Suprapubic skin (tissue), 4 donors: ENCODE measurements at regions not wholly inside any gene's neighbourhood (a gene's known extent, or its start where the extent isn't known, plus 50 kb on each side); places are given as distances from the start of the nearest gene placed in this dataset.

Experiments
- DNase-seq, 2 donors: peaks; one replicate each; pipeline ENCODE4 v3.0.0-alpha.2; 2019; ENCODE audit warnings: low spot score in 2 of 2
- H3K27ac ChIP-seq: fragments of 200-600 bp; sonication (generic); one replicate; pipeline ENCODE4 v1.5.1; 2019
- H3K27me3 ChIP-seq: fragments of 200-600 bp; sonication (generic); one replicate; pipeline ENCODE4 v1.5.1; 2019
- H3K36me3 ChIP-seq: fragments of 200-600 bp; sonication (generic); one replicate; pipeline ENCODE4 v1.5.1; 2019
- H3K4me1 ChIP-seq: fragments of 200-600 bp; sonication (generic); one replicate; pipeline ENCODE4 v1.5.1; 2019
- H3K4me3 ChIP-seq: fragments of 200-600 bp; sonication (generic); one replicate; pipeline ENCODE4 v1.5.1; 2019; ENCODE audit warnings: mild to moderate bottlenecking
- H3K9me3 ChIP-seq: fragments of 200-600 bp; sonication (generic); one replicate; pipeline ENCODE4 v1.5.1; 2019
- CTCF ChIP-seq, 2 donors: fragments of 200-600 bp in 1 of 2; fragments of 450-650 bp in 1 of 2; sonication (generic) in 1 of 2; IDR thresholded peaks; one replicate each; pipeline ENCODE4 v1.5.1; 2016 to 2019; ENCODE audit warnings: antibody characterized with exemption in 2 of 2, mild to moderate bottlenecking in 1 of 2, moderate library complexity in 1 of 2
- EP300 ChIP-seq: sonication (generic); formaldehyde crosslinking; IDR thresholded peaks from one replicate; pipeline ENCODE4 v1.6.1; 2017; ENCODE audit warnings: antibody characterized with exemption
- POLR2A ChIP-seq, 2 donors: fragments of 450-650 bp; IDR thresholded peaks; one replicate each; pipeline ENCODE4 v1.6.1; 2017; ENCODE audit warnings: antibody characterized with exemption in 2 of 2, mild to moderate bottlenecking in 2 of 2, moderate library complexity in 2 of 2
- POLR2AphosphoS5 ChIP-seq, 3 donors: sonication (generic); formaldehyde crosslinking; IDR thresholded peaks; one replicate each; pipeline ENCODE4 v1.6.1; 2017; ENCODE audit warnings: antibody characterized with exemption in 3 of 3
- WGBS: methylation state at CpG from one replicate; pipeline ENCODE4 v1.1.5; 2018; 5-methylcytosine and 5-hydroxymethylcytosine counted together

GRCh38 chr18:10232062-10232461 lies 222.4 kb upstream of the APCDD1 start:
- H3K36me3 ChIP-seq, result no peaks in the 10 kb centered on the region
- H3K9me3 ChIP-seq, result peaks cover 5% of the 10 kb centered on the region
- H3K4me1 ChIP-seq, result peaks cover 10% of the 10 kb centered on the region
- DNase-seq, result no peak
- TF ChIP-seq EP300 (no peak), POLR2A (IDR thresholded peaks at IDR 0.05) (no peak), CTCF (IDR thresholded peaks at IDR 0.05) (no peak), POLR2AphosphoS5 (IDR thresholded peaks at IDR 0.05) (no peak)
- H3K4me3 ChIP-seq, result no peak overlapping the region
- H3K27ac ChIP-seq, result no peak overlapping the region
- H3K27me3 ChIP-seq, result no peaks in the 10 kb centered on the region
- WGBS, result 34% methylated on average over 2 of the region's 2 CpGs

GRCh38 chr18:10233082-10233875 lies 221.2 kb upstream of the APCDD1 start:
- Histone ChIP-seq H3K9me3 (peaks cover 5% of the 10 kb centered on the region), H3K4me3 (no peak overlapping the region), H3K27ac (no peak overlapping the region), H3K4me1 (peaks cover 10% of the 10 kb centered on the region), H3K27me3 (no peaks in the 10 kb centered on the region), H3K36me3 (no peaks in the 10 kb centered on the region)
- WGBS, result 98% methylated on average over 10 of the region's 10 CpGs
- TF ChIP-seq CTCF (IDR thresholded peaks at IDR 0.05) (no peak), EP300 (no peak), POLR2A (IDR thresholded peaks at IDR 0.05) (no peak), POLR2AphosphoS5 (IDR thresholded peaks at IDR 0.05) (no peak)
- no peak for DNase-seq

- no peaks in the 10 kb centered on the region for H3K36me3 ChIP-seq
- H3K9me3 ChIP-seq, result peaks cover 5% of the 10 kb centered on the region
- WGBS, result 82% methylated on average over 5 of the region's 5 CpGs
- no peak for TF ChIP-seq POLR2A (IDR thresholded peaks at IDR 0.05)
- no peak for TF ChIP-seq EP300
- no peak for TF ChIP-seq CTCF (IDR thresholded peaks at IDR 0.05)
- no peak for TF ChIP-seq POLR2AphosphoS5 (IDR thresholded peaks at IDR 0.05)
- no peak overlapping the region for H3K4me3 ChIP-seq
- DNase-seq, result no peak
- H3K27ac ChIP-seq, result no peak overlapping the region
- peaks cover 13% of the 10 kb centered on the region for H3K4me1 ChIP-seq
- H3K27me3 ChIP-seq, result no peaks in the 10 kb centered on the region
These were observed 220.2 kb upstream of the APCDD1 start for GRCh38 chr18:10234281-10234680.

- Histone ChIP-seq H3K36me3 (no peaks in the 10 kb centered on the region), H3K27ac (no peak overlapping the region), H3K9me3 (peaks cover 4% of the 10 kb centered on the region), H3K4me1 (peaks cover 21% of the 10 kb centered on the region), H3K4me3 (no peak overlapping the region), H3K27me3 (no peaks in the 10 kb centered on the region)
- TF ChIP-seq POLR2AphosphoS5 (IDR thresholded peaks at IDR 0.05), result no peak
- no peak for TF ChIP-seq POLR2A (IDR thresholded peaks at IDR 0.05)
- TF ChIP-seq CTCF (IDR thresholded peaks at IDR 0.05), result no peak
- TF ChIP-seq EP300, result no peak
- 31% methylated on average over 6 of the region's 6 CpGs for WGBS
- no peak for DNase-seq
These were observed 219.3 kb upstream of the APCDD1 start for GRCh38 chr18:10234912-10235660.

GRCh38 chr18:10235661-10235952 lies 218.8 kb upstream of the APCDD1 start:
- Histone ChIP-seq H3K27ac (no peak overlapping the region), H3K9me3 (no peaks in the 10 kb centered on the region), H3K4me1 (peaks cover 26% of the 10 kb centered on the region), H3K4me3 (no peak overlapping the region), H3K36me3 (no peaks in the 10 kb centered on the region), H3K27me3 (no peaks in the 10 kb centered on the region)
- 75% methylated on average over 2 of the region's 2 CpGs for WGBS
- no peak for DNase-seq
- no peak for TF ChIP-seq POLR2AphosphoS5 (IDR thresholded peaks at IDR 0.05)
- no peak for TF ChIP-seq POLR2A (IDR thresholded peaks at IDR 0.05)
- TF ChIP-seq EP300, result no peak
- no peak for TF ChIP-seq CTCF (IDR thresholded peaks at IDR 0.05)
